Stomach (tissue), 8 donors: ENCODE measurements at regions not wholly inside any gene's neighbourhood (a gene's known extent, or its start where the extent isn't known, plus 50 kb on each side); places are given as distances from the start of the nearest gene placed in this dataset.
A peak's percentile ranks its signal among the peaks of the same experiment; 100 is the strongest.

Experiments
- DNase-seq, 2 donors: peaks; one replicate each; pipeline versions ENCODE4 v3.0.0 to v3.0.0-alpha.2; 2013 to 2019
- H3K27ac ChIP-seq, 5 donors: fragments of 200-600 bp in 4 of 5; sonication (generic) in 4 of 5; one replicate each; pipeline ENCODE4 v1.5.1; 2013 to 2019; ENCODE audit warnings: mild to moderate bottlenecking in 1 of 5, moderate library complexity in 1 of 5
- H3K27me3 ChIP-seq, 3 donors: fragments of 200-600 bp; sonication (generic); one replicate each; pipeline ENCODE4 v1.5.1; 2017 to 2019; ENCODE audit warnings: mixed run types in 1 of 3
- H3K36me3 ChIP-seq, 4 donors: fragments of 200-600 bp; sonication (generic); 1 replicate in 3 of 4; 2 replicates in 1 of 4; pipeline ENCODE4 v1.5.1; 2016 to 2019
- H3K4me1 ChIP-seq, 4 donors: fragments of 200-600 bp; sonication (generic); one replicate each; pipeline ENCODE4 v1.5.1; 2016 to 2019
- H3K4me3 ChIP-seq, 4 donors: fragments of 200-600 bp; sonication (generic) in 3 of 4; one replicate each; pipeline ENCODE4 v1.5.1; 2016 to 2019; ENCODE audit warnings: mild to moderate bottlenecking in 1 of 4
- H3K9me3 ChIP-seq, 4 donors: fragments of 200-600 bp; sonication (generic); one replicate each; pipeline ENCODE4 v1.5.1; 2016 to 2019
- EP300 ChIP-seq: sonication (generic); formaldehyde crosslinking; IDR thresholded peaks from one replicate; pipeline ENCODE4 v1.6.1; 2017; ENCODE audit warnings: antibody characterized with exemption
- POLR2A ChIP-seq, 4 donors: fragments of 450-650 bp; IDR thresholded peaks; one replicate each; pipeline ENCODE4 v1.6.1; 2016; ENCODE audit warnings: antibody characterized with exemption in 4 of 4, control low read depth in 2 of 4, mild to moderate bottlenecking in 1 of 4, moderate library complexity in 1 of 4
- POLR2AphosphoS5 ChIP-seq, 3 donors: sonication (generic); formaldehyde crosslinking; IDR thresholded peaks; one replicate each; pipeline ENCODE4 v1.6.1; 2016; ENCODE audit warnings: antibody characterized with exemption in 3 of 3
- WGBS, 5 donors: extraction: QIAGEN DNeasy Blood & Tissue Kit in 3 of 5; methylation state at CpG; one replicate each; pipeline versions ENCODE4 v1.1.5 to v1.1.7; 2013 to 2018; 5-methylcytosine and 5-hydroxymethylcytosine counted together
- intact Hi-C: fragments of 100-400 bp; cut with DNase I; formaldehyde crosslinking; loops from one replicate; pipeline ENCODE4 v1.15.1; 2023; ENCODE audit warnings: low total_unique reads
- TF ChIP-seq, protein P1 (sequence below), 7 experiments: fragments of 450-650 bp in 4 of 7; fragments of 200-600 bp in 3 of 7; sonication (generic) in 3 of 7; IDR thresholded peaks; one replicate each; pipeline ENCODE4 v1.5.1; 2016 to 2019; ENCODE audit warnings: antibody characterized with exemption in 7 of 7, control low read depth in 2 of 7, mild to moderate bottlenecking in 1 of 7
- donor health status: healthy with polysubstance abuse.
- donor health status: Bipolar disorder and iron deficiency.
- donor health status: healthy.

GRCh38 chrX:106391284-106391911 is 220.4 kb upstream of the RADX start:
- DNase-seq, result peak in 1 of 2 donors; percentile 43
- no peaks in the 10 kb centered on the region for H3K36me3 ChIP-seq
- no peaks in the 10 kb centered on the region for H3K4me1 ChIP-seq
- WGBS, 5 donors, result 68 to 83% (median 77%) methylated on average over 4 of the region's 4 CpGs
- peaks cover 0 to 3% (median 0%) of the 10 kb centered on the region in 3 donors for H3K27me3 ChIP-seq
- no peak for TF ChIP-seq EP300
- no peak for TF ChIP-seq POLR2A (IDR thresholded peaks at IDR 0.05)
- TF ChIP-seq, protein P1, sequence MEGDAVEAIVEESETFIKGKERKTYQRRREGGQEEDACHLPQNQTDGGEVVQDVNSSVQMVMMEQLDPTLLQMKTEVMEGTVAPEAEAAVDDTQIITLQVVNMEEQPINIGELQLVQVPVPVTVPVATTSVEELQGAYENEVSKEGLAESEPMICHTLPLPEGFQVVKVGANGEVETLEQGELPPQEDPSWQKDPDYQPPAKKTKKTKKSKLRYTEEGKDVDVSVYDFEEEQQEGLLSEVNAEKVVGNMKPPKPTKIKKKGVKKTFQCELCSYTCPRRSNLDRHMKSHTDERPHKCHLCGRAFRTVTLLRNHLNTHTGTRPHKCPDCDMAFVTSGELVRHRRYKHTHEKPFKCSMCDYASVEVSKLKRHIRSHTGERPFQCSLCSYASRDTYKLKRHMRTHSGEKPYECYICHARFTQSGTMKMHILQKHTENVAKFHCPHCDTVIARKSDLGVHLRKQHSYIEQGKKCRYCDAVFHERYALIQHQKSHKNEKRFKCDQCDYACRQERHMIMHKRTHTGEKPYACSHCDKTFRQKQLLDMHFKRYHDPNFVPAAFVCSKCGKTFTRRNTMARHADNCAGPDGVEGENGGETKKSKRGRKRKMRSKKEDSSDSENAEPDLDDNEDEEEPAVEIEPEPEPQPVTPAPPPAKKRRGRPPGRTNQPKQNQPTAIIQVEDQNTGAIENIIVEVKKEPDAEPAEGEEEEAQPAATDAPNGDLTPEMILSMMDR (IDR thresholded peaks at IDR 0.05), result no peak
- TF ChIP-seq POLR2AphosphoS5 (IDR thresholded peaks at IDR 0.05), result no peak
- intact Hi-C loops, result no loop called here
- H3K9me3 ChIP-seq, result no peaks in the 10 kb centered on the region
- H3K27ac ChIP-seq, result no peak overlapping the region
- H3K4me3 ChIP-seq, result no peak overlapping the region

GRCh38 chrX:106392346-106392745 is 219.4 kb upstream of the RADX start:
- TF ChIP-seq EP300 (no peak), POLR2A (IDR thresholded peaks at IDR 0.05) (no peak), POLR2AphosphoS5 (IDR thresholded peaks at IDR 0.05) (no peak)
- TF ChIP-seq, protein P1 (IDR thresholded peaks at IDR 0.05), result no peak
- Histone ChIP-seq H3K27me3 (peaks cover 0 to 3% (median 0%) of the 10 kb centered on the region in 3 donors), H3K36me3 (no peaks in the 10 kb centered on the region), H3K9me3 (no peaks in the 10 kb centered on the region), H3K4me3 (no peak overlapping the region), H3K4me1 (no peaks in the 10 kb centered on the region), H3K27ac (no peak overlapping the region)
- intact Hi-C loops, result no loop called here
- no peak for DNase-seq
- WGBS, 5 donors, result 57 to 80% (median 72%) methylated on average over 1 of the region's 1 CpG

DNA sequence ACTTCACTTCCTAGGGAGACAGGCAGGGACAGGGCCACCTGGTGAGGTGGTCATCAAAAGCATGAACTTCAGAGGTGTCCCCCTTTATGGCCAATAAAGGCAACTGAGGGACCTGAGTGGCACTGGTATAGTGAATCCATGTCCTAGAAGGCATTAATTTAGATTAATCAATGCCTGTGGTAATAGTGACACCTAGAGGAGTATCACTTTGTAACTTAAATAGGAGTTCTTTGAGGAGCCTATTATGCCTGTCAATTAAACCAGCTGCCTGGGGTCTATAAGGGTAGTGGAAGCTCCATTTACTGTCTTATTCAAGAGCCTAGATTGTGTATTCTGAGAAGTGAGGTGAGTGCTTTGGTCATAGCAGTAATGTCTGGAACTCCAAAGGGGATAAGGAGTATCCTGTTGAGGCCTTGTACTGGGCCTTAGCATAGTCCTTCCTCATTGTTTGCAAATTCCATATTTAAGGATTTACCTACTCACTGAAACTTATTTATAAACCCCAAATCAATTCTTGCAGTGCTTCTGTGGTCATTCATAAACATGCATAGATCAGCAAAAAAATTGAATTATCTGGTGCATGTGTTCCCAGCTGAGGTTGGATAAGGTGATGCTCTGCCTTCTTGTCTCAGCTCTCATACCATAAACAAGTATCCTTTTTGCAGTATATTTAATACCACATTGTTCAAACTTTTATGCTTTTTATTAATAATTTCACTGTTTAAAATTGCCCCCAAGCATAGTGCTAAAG is 213.8 kb upstream of the RADX start:
- Histone ChIP-seq H3K27me3 (no peaks in the 10 kb centered on the region), H3K9me3 (no peaks in the 10 kb centered on the region), H3K4me3 (no peak overlapping the region), H3K4me1 (no peaks in the 10 kb centered on the region), H3K36me3 (no peaks in the 10 kb centered on the region), H3K27ac (no peak overlapping the region)
- DNase-seq, result peak in 1 of 2 donors; percentile 26
- intact Hi-C loops, result no loop called here
- TF ChIP-seq EP300, result no peak
- TF ChIP-seq, protein P1 (IDR thresholded peaks at IDR 0.05), result peak in 1 of 7 experiments; percentile 16

GRCh38 chrX:106401965-106402559 is 209.7 kb upstream of the RADX start:
- Histone ChIP-seq H3K27me3 (peaks cover 0 to 1% (median 0%) of the 10 kb centered on the region in 3 donors), H3K4me3 (no peak overlapping the region), H3K4me1 (no peaks in the 10 kb centered on the region), H3K27ac (no peak overlapping the region), H3K36me3 (no peaks in the 10 kb centered on the region), H3K9me3 (no peaks in the 10 kb centered on the region)
- WGBS, 5 donors, result 43 to 68% (median 56%) methylated on average over 9 to 10 of the region's 10 CpGs
- intact Hi-C loops, result no loop called here
- TF ChIP-seq, protein P1 (IDR thresholded peaks at IDR 0.05), result no peak
- TF ChIP-seq EP300, result no peak
- no peak for TF ChIP-seq POLR2A (IDR thresholded peaks at IDR 0.05)
- peak in 1 of 2 donors; percentile 29 for DNase-seq
